Stimulated activated memory B cell treated with anti-CD40 and anti-IgM and Interleukin-4, amounts not matched to agents 10 μg/mL and 1 μg/mL and 100 μg/mL, for 72 hours (primary cell): ENCODE measurements at regions not wholly inside any gene's neighbourhood (a gene's known extent, or its start where the extent isn't known, plus 50 kb on each side); places are given as distances from the start of the nearest gene placed in this dataset.

Source experiments
- ATAC-seq: fragments of 150-1000 bp; cut with Tn5 transposase; 2 replicates; pipeline ENCODE4 v1.10.0; 2021
- H3K27ac Mint-ChIP-seq: one replicate; pipeline ENCODE4 v1.8.0; 2022; ENCODE audit warnings: mild to moderate bottlenecking, mixed read lengths
- H3K27me3 Mint-ChIP-seq: one replicate; pipeline ENCODE4 v1.8.0; 2022; ENCODE audit warnings: mixed read lengths
- H3K36me3 Mint-ChIP-seq: one replicate; pipeline ENCODE4 v1.8.0; 2022; ENCODE audit warnings: mixed read lengths
- H3K4me1 Mint-ChIP-seq: one replicate; pipeline ENCODE4 v1.8.0; 2022; ENCODE audit warnings: mixed read lengths
- H3K4me3 Mint-ChIP-seq: one replicate; pipeline ENCODE4 v1.8.0; 2022; ENCODE audit warnings: mild to moderate bottlenecking, moderate library complexity, mixed read lengths
- H3K9me3 Mint-ChIP-seq: one replicate; pipeline ENCODE4 v1.8.0; 2022; ENCODE audit warnings: mixed read lengths

DNA sequence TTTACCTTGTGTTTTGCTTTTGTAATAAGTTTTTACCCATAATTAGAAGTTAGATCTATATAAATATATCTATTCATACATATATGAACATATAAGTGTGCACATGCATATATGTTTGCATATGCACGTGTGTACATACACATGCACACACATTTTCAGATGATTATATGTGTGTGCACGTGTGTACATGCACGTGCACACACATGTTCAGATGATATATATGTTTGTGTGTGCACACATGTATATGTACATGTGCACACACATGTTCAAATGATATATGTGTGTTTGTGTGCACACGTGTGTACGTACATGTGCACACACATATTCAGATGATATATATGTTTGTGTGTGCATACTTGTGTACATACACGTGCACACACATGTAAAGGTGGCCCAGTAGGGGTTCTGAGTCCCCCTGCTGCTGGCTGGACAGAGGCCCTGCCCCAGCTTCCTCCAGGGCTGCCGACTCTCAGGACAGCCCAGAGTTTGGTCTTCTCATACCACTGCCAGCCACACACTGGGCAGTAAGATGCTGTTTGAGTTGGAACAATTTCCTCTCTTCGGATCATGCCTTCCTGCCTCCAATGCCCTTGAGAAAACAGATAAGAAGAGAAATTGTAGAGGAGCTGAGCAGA is 252.3 kb upstream of the PPP2R2D start:
- no peaks in the 10 kb centered on the region for H3K36me3 Mint-ChIP-seq
- H3K27ac Mint-ChIP-seq: no peak overlapping the region
- H3K4me1 Mint-ChIP-seq: no peaks in the 10 kb centered on the region
- H3K27me3 Mint-ChIP-seq: peaks cover 35% of the 10 kb centered on the region
- no peak overlapping the region for H3K4me3 Mint-ChIP-seq
- no peaks in the 10 kb centered on the region for H3K9me3 Mint-ChIP-seq
- ATAC-seq: no peak

- H3K4me3 Mint-ChIP-seq: no peak overlapping the region
- no peaks in the 10 kb centered on the region for H3K4me1 Mint-ChIP-seq
- peaks cover 4% of the 10 kb centered on the region for H3K9me3 Mint-ChIP-seq
- H3K27me3 Mint-ChIP-seq: peaks cover 43% of the 10 kb centered on the region
- H3K36me3 Mint-ChIP-seq: no peaks in the 10 kb centered on the region
- no peak overlapping the region for H3K27ac Mint-ChIP-seq
- ATAC-seq: no peak
Observed at GRCh38 chr10:131649617-131650016, 251.2 kb upstream of the PPP2R2D start.

DNA sequence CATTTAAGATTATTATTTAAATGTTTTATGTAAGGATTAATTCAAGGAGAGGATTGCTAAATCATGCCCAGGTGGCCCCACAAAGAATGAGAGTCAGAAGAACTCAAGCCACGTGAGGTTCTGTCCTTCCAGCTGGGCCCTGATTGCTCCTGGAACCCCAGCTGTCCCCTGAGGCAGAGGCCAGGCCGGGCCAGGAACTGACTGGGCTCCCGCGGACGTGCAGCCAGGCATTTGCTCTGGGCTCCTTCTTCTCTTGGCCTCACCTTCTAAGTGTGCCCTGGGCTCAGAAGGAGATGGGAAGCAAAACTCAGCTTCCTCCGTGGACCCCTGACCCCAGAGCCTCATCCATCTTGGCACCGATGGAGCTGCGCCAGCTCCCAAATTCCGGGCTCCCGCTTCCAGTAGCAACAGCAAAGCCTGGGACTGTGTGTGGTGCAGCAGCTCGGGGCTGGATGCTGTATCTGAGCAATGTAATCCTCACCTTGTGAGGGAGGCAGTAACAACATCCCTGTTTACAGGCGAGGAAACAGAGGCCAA is 250.6 kb upstream of the PPP2R2D start:
- Mint-ChIP-seq H3K27ac (no peak overlapping the region), H3K4me3 (no peak overlapping the region), H3K4me1 (no peaks in the 10 kb centered on the region), H3K27me3 (peaks cover 41% of the 10 kb centered on the region), H3K9me3 (peaks cover 4% of the 10 kb centered on the region), H3K36me3 (no peaks in the 10 kb centered on the region)
- no peak for ATAC-seq

DNA sequence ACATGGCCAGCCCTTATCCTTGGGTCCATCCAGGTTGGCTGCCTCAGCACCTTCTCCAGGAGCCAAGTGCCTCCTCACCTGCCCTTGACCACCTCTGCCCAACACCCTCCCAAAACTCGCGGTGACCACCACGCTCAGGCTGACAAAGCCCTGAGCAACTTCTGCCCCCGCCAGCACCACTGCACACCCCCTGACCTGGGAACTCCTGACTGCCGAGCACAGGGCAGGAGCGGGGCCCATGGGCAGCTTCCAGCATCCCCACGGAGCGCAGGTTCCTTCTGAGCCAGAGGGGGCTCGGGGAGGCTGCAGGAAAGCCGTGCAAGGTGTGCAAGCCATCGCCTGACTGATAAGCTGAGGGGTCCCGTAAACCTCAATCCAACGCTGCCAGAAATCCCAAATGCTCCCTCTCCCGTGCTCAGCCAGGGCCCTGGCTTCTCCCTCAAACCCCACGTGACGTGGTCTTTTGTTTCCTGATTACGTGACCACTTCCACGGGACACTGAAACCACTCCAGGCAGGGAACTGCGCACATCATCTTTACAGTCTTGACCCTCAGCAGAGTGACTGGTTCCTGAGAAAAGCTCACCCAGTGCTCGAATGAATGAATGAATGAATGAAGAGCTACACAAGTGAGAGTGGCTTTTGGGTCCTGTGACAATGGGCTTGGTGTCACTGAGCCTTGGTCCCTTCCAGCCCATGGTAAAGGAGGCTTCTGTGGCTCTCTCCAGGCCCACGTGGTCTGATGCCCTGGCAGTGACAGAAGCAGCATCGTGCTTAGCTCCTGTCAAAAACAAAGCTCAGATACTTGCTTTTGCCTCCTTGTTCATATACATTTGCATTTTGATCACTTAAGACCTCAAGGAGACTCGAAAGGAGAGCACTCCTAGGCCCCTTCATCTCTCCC is 249.8 kb upstream of the PPP2R2D start:
- H3K27ac Mint-ChIP-seq: no peak overlapping the region
- H3K9me3 Mint-ChIP-seq: peaks cover 4% of the 10 kb centered on the region
- H3K4me1 Mint-ChIP-seq: no peaks in the 10 kb centered on the region
- H3K27me3 Mint-ChIP-seq: peaks cover 34% of the 10 kb centered on the region
- H3K36me3 Mint-ChIP-seq: no peaks in the 10 kb centered on the region
- ATAC-seq: no peak
- H3K4me3 Mint-ChIP-seq: no peak overlapping the region

DNA sequence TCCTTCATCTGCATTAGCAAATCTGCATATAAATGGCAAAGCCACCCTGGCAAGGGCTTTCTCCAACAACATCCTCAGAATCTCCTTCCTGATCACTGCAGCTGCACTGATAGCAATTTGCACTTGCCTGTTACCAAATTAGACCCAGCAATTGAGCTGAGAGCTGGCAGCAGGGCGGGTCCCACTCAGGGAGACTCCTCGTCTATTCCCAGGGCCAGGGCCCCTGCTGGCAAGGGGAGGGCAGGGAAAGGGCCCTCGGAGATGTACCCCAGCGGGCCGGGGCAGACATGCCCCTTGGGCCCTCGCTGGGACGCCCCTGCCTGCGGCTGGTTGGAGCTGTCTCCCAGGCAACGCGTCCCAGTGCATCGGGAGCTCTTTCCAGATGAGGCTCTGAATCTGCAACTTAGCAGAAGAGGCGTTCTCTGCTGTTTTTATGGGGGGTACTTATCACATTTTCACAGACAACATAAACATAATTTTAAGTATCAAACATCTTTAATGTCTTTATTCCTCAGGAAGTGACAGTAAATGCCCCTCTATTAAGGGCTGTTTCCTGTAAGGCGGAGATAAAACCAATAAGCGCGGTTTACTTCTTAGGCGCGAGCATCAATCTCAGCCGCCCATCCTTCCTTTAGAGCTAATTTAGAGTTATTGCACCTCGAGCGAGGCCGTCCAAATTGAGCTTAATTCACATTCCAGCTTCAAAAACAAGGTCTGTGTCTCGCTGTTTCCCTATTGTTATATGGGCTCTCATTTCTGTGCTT is 249.0 kb upstream of the PPP2R2D start:
- Mint-ChIP-seq H3K4me1 (no peaks in the 10 kb centered on the region), H3K4me3 (no peak overlapping the region), H3K9me3 (peaks cover 4% of the 10 kb centered on the region), H3K27me3 (peaks cover 34% of the 10 kb centered on the region), H3K36me3 (no peaks in the 10 kb centered on the region), H3K27ac (no peak overlapping the region)
- ATAC-seq: no peak

- Mint-ChIP-seq H3K36me3 (no peaks in the 10 kb centered on the region), H3K27ac (no peak overlapping the region), H3K4me1 (no peaks in the 10 kb centered on the region), H3K9me3 (peaks cover 4% of the 10 kb centered on the region), H3K4me3 (no peak overlapping the region), H3K27me3 (peaks cover 30% of the 10 kb centered on the region)
- no peak for ATAC-seq
Observed at GRCh38 chr10:131652438-131653139, 248.2 kb upstream of the PPP2R2D start.

- H3K4me3 Mint-ChIP-seq: no peak overlapping the region
- peaks cover 24% of the 10 kb centered on the region for H3K27me3 Mint-ChIP-seq
- H3K36me3 Mint-ChIP-seq: no peaks in the 10 kb centered on the region
- H3K4me1 Mint-ChIP-seq: no peaks in the 10 kb centered on the region
- no peak for ATAC-seq
- H3K9me3 Mint-ChIP-seq: peaks cover 4% of the 10 kb centered on the region
- no peak overlapping the region for H3K27ac Mint-ChIP-seq
Observed at GRCh38 chr10:131653140-131653539, 247.7 kb upstream of the PPP2R2D start.

DNA sequence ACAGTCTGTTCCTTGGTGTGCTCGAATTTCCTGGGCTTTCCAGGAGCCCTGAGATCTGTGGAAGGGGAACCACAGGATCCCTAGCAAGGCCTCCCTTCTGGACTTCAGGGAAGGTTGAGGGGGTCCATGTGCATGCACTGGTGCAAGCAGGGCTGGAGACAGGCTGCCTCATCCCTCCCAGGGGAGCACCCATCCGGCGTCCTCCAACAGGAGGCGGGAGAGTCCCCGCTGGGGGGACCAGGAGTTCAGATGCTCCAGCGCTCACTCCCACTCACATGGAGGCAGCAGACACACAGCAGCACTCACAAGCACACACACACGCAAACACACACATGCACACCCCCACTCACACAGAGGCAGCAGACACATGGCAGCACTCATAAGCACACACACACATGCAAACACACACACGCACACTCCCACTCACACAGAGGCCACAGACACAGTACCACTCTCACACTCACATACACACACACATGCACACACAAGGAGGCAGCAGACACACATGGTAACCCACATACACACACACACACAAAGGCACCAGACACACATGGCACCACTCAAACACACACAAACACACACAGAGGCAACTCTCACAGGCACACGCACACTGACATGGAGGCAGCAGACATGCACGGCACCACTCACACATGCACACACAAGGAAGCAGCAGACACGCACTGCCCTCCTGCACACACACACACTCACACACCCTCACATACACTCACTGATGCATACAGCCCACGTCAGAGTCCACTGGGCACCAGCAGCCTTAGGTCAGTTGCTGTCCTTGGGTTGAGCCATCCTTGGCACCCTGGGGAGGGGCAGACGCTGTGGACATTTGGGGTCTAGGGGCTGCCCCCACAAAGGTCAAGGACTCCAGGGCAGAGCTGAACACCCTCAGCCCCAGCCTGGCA is 247.0 kb upstream of the PPP2R2D start:
- Mint-ChIP-seq H3K27me3 (peaks cover 23% of the 10 kb centered on the region), H3K36me3 (no peaks in the 10 kb centered on the region), H3K9me3 (peaks cover 4% of the 10 kb centered on the region), H3K27ac (no peak overlapping the region), H3K4me1 (no peaks in the 10 kb centered on the region), H3K4me3 (no peak overlapping the region)
- no peak for ATAC-seq

- no peaks in the 10 kb centered on the region for H3K36me3 Mint-ChIP-seq
- no peaks in the 10 kb centered on the region for H3K4me1 Mint-ChIP-seq
- peaks cover 23% of the 10 kb centered on the region for H3K27me3 Mint-ChIP-seq
- H3K9me3 Mint-ChIP-seq: peaks cover 4% of the 10 kb centered on the region
- no peak overlapping the region for H3K27ac Mint-ChIP-seq
- no peak overlapping the region for H3K4me3 Mint-ChIP-seq
- ATAC-seq: no peak
Observed at GRCh38 chr10:131654471-131655087, 246.2 kb upstream of the PPP2R2D start.

GRCh38 chr10:131655101-131655849 is 245.5 kb upstream of the PPP2R2D start:
- H3K4me3 Mint-ChIP-seq: no peak overlapping the region
- H3K9me3 Mint-ChIP-seq: peaks cover 7% of the 10 kb centered on the region
- peaks cover 23% of the 10 kb centered on the region for H3K27me3 Mint-ChIP-seq
- no peak for ATAC-seq
- H3K4me1 Mint-ChIP-seq: no peaks in the 10 kb centered on the region
- H3K27ac Mint-ChIP-seq: no peak overlapping the region
- H3K36me3 Mint-ChIP-seq: no peaks in the 10 kb centered on the region

DNA sequence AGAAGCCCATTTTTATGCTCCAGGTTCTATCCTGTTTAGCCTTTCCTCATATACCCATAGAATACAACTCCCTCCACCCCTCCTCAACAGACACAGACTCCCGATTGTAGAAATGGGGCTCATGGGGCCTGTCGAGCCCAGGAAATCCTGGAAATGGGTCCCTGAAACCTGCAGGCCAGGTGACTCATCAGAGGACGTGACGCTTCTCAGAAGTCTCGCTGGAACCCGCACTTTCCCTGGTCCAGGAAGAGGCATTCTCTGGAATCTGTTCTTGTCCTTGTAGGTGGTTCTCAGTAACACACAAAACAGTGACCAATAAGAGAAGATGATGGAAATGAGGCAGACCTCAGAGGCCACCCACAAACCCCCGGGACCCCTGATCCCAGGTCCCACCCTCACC is 244.8 kb upstream of the PPP2R2D start:
- Mint-ChIP-seq H3K4me3 (no peak overlapping the region), H3K9me3 (peaks cover 12% of the 10 kb centered on the region), H3K27me3 (peaks cover 19% of the 10 kb centered on the region), H3K4me1 (no peaks in the 10 kb centered on the region), H3K36me3 (no peaks in the 10 kb centered on the region), H3K27ac (no peak overlapping the region)
- ATAC-seq: no peak

GRCh38 chr10:131656431-131656841 is 244.4 kb upstream of the PPP2R2D start:
- H3K9me3 Mint-ChIP-seq: peaks cover 12% of the 10 kb centered on the region
- no peak overlapping the region for H3K27ac Mint-ChIP-seq
- H3K4me3 Mint-ChIP-seq: no peak overlapping the region
- ATAC-seq: no peak
- no peaks in the 10 kb centered on the region for H3K4me1 Mint-ChIP-seq
- H3K36me3 Mint-ChIP-seq: no peaks in the 10 kb centered on the region
- H3K27me3 Mint-ChIP-seq: peaks cover 15% of the 10 kb centered on the region

DNA sequence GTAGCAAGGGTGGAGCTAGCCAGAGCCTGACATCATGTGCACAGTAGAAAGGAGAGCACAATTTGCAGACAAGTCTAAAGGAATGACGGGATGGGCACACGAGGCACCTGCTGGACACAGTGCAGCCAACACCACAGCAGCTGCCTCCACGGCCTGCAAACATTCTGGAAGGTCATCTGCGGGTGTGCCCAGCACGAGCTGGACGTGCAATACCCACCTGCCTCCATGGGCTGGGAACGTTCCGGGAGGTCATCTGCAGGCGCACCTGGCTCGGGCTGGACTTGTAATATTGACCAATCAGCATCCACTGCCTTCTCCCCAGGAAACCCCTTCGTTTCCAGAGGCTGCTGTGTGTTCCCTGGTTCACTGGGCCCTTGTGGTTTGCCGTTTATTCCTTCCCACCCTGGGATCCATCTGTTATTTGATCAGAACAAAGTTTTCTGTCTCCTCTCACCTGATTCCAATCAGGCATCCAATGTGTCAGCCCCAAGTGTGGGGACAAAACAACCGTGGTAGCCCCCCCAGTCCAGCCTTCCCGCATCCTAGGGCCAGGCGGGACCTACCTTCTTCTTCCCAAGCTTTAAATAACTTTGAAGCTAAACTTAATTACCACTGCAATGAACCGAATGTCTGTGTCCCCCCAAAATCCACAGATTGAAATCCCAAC is 243.4 kb upstream of the PPP2R2D start:
- Mint-ChIP-seq H3K9me3 (peaks cover 12% of the 10 kb centered on the region), H3K27me3 (peaks cover 15% of the 10 kb centered on the region), H3K4me3 (no peak overlapping the region), H3K4me1 (no peaks in the 10 kb centered on the region), H3K27ac (no peak overlapping the region), H3K36me3 (no peaks in the 10 kb centered on the region)
- ATAC-seq: no peak
